Calu3 (cell line): ENCODE measurements at regions not wholly inside any gene's neighbourhood (a gene's known extent, or its start where the extent isn't known, plus 50 kb on each side); places are given as distances from the start of the nearest gene placed in this dataset.

Experiments used
- BruUV-seq: library from RNA; stranded (reverse); fragments of 400-500 nt; replicated peaks from 2 replicates; lab custom pipeline; 2021; lab: Mats Ljungman, UMichigan
- CTCF ChIA-PET: fragments of 300-600 bp; sonication (Branson Sonifier 250); formaldehyde crosslinking; loops from one replicate; lab custom pipeline; 2022; ENCODE audit warnings: antibody characterized with exemption; lab: Charles Lee
- DNase-seq: peaks from one replicate; pipeline ENCODE4 v3.0.0; 2022
- H3K27ac Mint-ChIP-seq: one replicate; pipeline ENCODE4 v1.8.0; 2022; ENCODE audit warnings: mixed read lengths; ENCODE audit not compliant: unreplicated experiment
- H3K27me3 Mint-ChIP-seq: one replicate; pipeline ENCODE4 v1.8.0; 2022; ENCODE audit warnings: mixed read lengths; ENCODE audit not compliant: unreplicated experiment
- H3K36me3 Mint-ChIP-seq: one replicate; pipeline ENCODE4 v1.8.0; 2022; ENCODE audit warnings: mild to moderate bottlenecking, moderate library complexity, mixed read lengths; ENCODE audit not compliant: insufficient read depth, unreplicated experiment
- H3K4me1 Mint-ChIP-seq: one replicate; pipeline ENCODE4 v1.8.0; 2022; ENCODE audit warnings: mild to moderate bottlenecking, low read depth, mixed read lengths; ENCODE audit not compliant: unreplicated experiment
- H3K4me3 Mint-ChIP-seq: one replicate; pipeline ENCODE4 v1.8.0; 2022; ENCODE audit warnings: mild to moderate bottlenecking, low read depth, moderate library complexity, mixed read lengths; ENCODE audit not compliant: unreplicated experiment
- H3K9me3 Mint-ChIP-seq: one replicate; pipeline ENCODE4 v1.8.0; 2022; ENCODE audit warnings: low read depth, mixed read lengths; ENCODE audit not compliant: unreplicated experiment
- CTCF ChIP-seq: fragments of 200-600 bp; IDR thresholded peaks from one replicate; pipeline ENCODE4 v1.8.0; 2022; ENCODE audit warnings: antibody characterized with exemption; ENCODE audit not compliant: unreplicated experiment
- intact Hi-C: fragments of 100-400 bp; cut with micrococcal nuclease; formaldehyde crosslinking; loops from one replicate; pipeline ENCODE4 v1.10.0; 2022; ENCODE audit not compliant: unreplicated experiment

GRCh38 chr20:6421321-6422248 lies 298.8 kb upstream of the FERMT1 start:
- no peaks in the 10 kb centered on the region for H3K4me1 Mint-ChIP-seq
- intact Hi-C loops = no loop called here
- TF ChIP-seq CTCF = no peak
- no peak for DNase-seq
- H3K27ac Mint-ChIP-seq = no peak overlapping the region
- no peak overlapping the region for H3K4me3 Mint-ChIP-seq
- H3K36me3 Mint-ChIP-seq = no peaks in the 10 kb centered on the region
- H3K9me3 Mint-ChIP-seq = no peaks in the 10 kb centered on the region
- no TSS peak for BruUV-seq
- H3K27me3 Mint-ChIP-seq = peaks cover 13% of the 10 kb centered on the region
- CTCF ChIA-PET = no interaction called here

- DNase-seq = no peak
- TF ChIP-seq CTCF = no peak
- H3K36me3 Mint-ChIP-seq = no peaks in the 10 kb centered on the region
- no peaks in the 10 kb centered on the region for H3K4me1 Mint-ChIP-seq
- CTCF ChIA-PET = no interaction called here
- H3K27ac Mint-ChIP-seq = no peak overlapping the region
- BruUV-seq = no TSS peak
- H3K9me3 Mint-ChIP-seq = no peaks in the 10 kb centered on the region
- H3K4me3 Mint-ChIP-seq = no peak overlapping the region
- intact Hi-C loops = no loop called here
- H3K27me3 Mint-ChIP-seq = peaks cover 13% of the 10 kb centered on the region
Observed at GRCh38 chr20:6420336-6420735, 297.5 kb upstream of the FERMT1 start.

GRCh38 chr20:6418732-6419131 lies 295.9 kb upstream of the FERMT1 start:
- no TSS peak for BruUV-seq
- Mint-ChIP-seq H3K9me3 (no peaks in the 10 kb centered on the region), H3K4me1 (no peaks in the 10 kb centered on the region), H3K27me3 (peaks cover 13% of the 10 kb centered on the region), H3K4me3 (no peak overlapping the region), H3K27ac (no peak overlapping the region), H3K36me3 (no peaks in the 10 kb centered on the region)
- no peak for DNase-seq
- TF ChIP-seq CTCF = no peak
- intact Hi-C loops = no loop called here
- CTCF ChIA-PET = no interaction called here

GRCh38 chr20:6416371-6416770 lies 293.5 kb upstream of the FERMT1 start:
- CTCF ChIA-PET = no interaction called here
- H3K4me3 Mint-ChIP-seq = no peak overlapping the region
- peaks cover 21% of the 10 kb centered on the region for H3K27me3 Mint-ChIP-seq
- no peaks in the 10 kb centered on the region for H3K36me3 Mint-ChIP-seq
- H3K4me1 Mint-ChIP-seq = no peaks in the 10 kb centered on the region
- no peak for DNase-seq
- no TSS peak for BruUV-seq
- H3K9me3 Mint-ChIP-seq = no peaks in the 10 kb centered on the region
- no peak overlapping the region for H3K27ac Mint-ChIP-seq
- intact Hi-C loops = no loop called here
- no peak for TF ChIP-seq CTCF
